NCI-H524 treated with DMSO at 0.1 percent for 48 hours (cell line): ENCODE measurements at regions not wholly inside any gene's neighbourhood (a gene's known extent, or its start where the extent isn't known, plus 50 kb on each side); places are given as distances from the start of the nearest gene placed in this dataset.
"Not testable (repeated sequence)": the region's sequence is repeated elsewhere in the genome, so short reads cannot be mapped to it uniquely, and the experiment has no call there.

Experiments
- DNase-seq: peaks from one replicate; lab custom pipeline; 2025; lab: John Stamatoyannopoulos, UW

GRCh38 chr7:19537942-19538401, 170.9 kb downstream of the POLR1F start:
- no peak for DNase-seq

DNA sequence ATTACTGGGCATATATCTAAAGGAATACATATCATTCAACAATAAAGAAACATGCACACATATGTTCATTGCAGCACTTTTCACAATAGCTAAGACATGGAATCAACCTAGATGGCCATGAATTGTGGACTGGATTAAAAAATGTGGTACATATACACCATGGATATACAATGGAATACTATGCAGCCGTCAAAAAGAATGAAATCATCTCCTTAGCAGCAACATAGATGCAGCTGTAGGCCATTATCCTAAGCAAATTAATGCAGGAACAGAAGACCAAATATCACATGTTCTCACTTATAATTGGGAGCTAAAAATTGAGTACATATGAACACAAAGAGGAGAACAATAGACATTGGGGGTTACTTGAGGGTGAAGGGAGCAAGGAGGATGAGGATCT, 175.6 kb downstream of the POLR1F start:
- DNase-seq, result no peak

- no peak for DNase-seq
Measured at GRCh38 chr7:19530852-19531251, 178.0 kb downstream of the POLR1F start.

DNA sequence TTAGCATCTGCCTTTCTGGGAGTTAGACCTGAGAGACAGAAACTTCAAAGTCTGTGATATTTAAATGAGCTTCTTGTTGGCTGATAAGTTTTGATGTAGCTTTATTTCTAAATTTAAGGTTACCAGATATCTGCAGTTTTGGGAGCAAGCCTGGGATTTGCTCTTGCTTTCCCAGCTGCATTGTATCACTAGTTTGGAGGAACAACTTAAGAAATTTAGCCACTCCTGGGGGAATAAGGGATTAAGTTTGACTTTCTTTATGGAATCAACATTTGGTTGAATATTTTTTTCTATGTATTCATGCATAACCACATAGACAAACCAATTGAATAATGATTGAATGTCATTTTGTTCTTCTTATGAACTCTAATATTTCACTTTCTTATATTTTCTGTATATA, 178.6 kb downstream of the POLR1F start:
- no peak for DNase-seq

- no peak for DNase-seq
Measured at GRCh38 chr7:19526639-19527038, 182.2 kb downstream of the POLR1F start.

- DNase-seq, result no peak
Measured at GRCh38 chr7:19522486-19522885, 186.4 kb downstream of the POLR1F start.

- DNase-seq, result no peak
Measured at GRCh38 chr7:19520392-19520791, 188.4 kb downstream of the POLR1F start.

DNA sequence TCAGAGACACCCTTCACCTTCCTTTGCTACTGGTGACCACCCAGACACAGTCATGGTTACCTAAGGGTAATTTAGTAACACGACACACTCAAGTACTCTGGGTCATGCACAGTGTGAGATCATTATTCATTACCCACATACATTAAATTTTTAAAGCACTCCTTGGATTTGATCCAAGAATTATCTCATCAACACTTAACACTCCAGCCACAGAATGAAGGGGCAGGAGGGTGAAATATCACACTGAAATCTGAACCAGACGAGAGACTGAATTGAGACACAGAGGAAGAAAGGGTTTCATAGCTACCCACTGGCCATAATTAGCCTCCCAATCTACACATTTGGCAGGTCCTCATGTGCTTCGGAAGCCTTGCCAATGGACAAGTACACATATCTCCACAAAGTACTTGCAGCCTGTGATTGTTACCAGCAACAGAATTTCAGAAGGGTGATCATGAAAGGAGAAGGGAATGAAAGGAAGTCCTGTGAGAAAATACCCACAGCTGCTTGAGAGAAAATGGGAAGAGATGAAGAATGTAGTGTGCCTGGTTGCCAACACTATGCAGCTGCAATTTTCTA, 189.3 kb downstream of the POLR1F start:
- DNase-seq, result no peak

DNA sequence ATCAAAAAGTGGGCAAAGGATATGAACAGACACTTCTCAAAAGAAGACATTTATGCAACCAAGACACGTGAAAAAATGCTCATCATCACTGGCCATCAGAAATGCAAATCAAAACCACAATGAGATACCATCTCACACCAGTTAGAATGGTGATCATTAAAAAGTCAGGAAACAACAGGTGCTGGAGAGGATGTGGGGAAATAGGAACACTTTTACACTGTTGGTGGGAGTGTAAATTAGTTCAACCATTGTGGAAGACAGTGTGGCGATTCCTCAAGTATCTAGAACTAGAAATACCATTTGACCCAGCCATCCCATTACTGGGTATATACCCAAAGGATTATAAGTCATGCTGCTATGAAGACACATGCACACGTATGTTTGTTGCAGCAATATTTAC, 191.3 kb downstream of the POLR1F start:
- DNase-seq, result not testable (repeated sequence)

- DNase-seq, result no peak
Measured at GRCh38 chr7:19508821-19509220, 200.0 kb downstream of the POLR1F start.

DNA sequence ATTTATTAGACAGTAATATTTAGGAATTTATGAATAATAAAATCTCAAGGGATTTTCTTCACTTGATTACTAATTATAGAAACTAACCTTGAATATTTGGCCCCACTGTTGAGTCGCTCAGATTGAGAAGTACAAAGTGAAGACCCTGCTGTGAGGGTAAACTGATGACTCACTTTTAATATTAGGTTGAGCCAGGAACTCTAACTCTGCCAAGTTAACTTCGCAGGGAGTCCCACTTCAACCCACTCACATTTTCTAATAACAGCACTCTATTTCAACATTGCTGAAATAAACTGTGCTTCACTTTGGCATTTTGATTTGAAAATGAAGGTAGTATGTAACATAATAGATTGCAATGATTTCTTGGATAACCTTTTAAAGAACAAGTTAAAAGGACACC, 200.7 kb downstream of the POLR1F start:
- no peak for DNase-seq

- DNase-seq, result peak; percentile 23
Measured at GRCh38 chr7:19491821-19492452, 216.9 kb downstream of the POLR1F start.

DNA sequence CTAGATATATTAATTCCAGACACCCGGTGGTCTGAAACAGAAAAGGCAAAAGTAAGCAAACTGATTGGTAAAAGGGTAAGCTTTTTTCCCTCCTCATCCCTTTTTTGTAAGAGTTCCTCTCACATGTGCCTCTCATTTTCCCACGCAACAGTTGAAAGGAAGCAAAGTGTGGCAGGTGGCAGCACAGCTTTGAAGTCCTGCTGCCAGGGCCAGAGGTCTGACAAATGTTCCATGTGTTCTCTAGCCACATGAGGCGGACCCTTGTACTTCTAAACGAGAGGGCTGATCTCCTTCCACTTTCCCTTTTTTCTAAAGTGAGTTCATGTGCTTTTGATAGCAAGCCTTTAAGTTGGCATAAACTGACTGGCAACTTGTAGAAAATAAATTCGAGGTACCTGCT, 217.5 kb downstream of the POLR1F start:
- DNase-seq, result no peak

GRCh38 chr7:19489162-19489820, 219.5 kb downstream of the POLR1F start:
- no peak for DNase-seq

DNA sequence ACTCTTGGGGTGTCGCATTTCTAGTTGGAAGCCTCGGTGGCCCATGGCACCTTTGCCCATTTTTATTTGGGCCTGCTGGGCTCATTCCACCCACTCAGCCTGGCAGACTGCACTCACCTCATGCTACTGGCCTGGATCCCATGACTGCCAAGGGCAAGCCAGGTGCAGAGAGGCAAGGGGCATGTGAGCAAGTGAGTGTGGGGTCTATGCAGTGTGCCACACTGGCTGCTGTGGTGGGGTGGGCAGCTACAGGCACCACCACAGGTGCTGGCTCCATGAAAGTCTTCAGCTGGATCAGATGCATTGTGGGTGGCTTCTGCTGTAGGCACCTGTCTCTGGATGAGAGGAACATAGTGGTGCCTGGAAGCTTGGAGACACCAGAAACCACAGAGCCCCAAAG, 220.8 kb downstream of the POLR1F start:
- no peak for DNase-seq

DNA sequence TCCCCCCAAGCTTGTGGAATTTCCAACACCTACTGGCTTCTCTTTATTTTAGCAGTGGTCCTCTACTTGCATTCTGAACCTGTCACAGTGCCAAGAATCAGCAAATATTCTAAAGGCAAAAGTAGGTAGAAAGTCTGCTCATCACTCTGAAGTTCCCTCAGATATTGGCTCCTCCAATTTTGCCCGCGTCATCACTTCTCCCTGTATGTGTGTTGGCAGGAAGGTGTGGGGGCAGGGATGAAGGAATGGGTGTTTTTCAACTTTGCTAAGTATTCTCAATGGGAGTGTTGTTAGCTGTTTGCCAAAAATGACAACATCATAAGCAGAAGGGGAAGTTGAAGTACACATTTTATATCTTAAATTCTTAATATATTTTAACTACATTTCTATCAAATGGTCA, 226.2 kb downstream of the POLR1F start:
- no peak for DNase-seq

DNA sequence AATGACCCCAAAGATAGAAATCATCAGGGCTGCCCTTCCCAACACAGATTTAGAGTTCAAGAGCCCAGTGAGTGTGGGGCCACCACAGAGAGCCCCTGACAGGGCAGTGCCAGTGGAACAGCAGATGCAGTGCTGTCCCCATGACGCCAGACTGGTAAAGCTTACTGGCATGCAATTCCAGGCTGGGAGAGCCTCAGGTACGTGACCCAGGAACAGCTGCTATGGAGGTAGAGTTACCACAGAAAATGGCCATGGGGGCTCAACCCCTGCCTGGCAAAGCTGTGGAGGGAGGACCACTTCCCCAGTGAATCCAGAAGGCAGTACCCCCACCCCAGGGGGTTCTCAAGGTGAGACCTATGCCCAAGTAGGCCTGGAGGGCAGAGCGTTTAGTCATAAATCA, 228.5 kb downstream of the POLR1F start:
- DNase-seq, result no peak

DNA sequence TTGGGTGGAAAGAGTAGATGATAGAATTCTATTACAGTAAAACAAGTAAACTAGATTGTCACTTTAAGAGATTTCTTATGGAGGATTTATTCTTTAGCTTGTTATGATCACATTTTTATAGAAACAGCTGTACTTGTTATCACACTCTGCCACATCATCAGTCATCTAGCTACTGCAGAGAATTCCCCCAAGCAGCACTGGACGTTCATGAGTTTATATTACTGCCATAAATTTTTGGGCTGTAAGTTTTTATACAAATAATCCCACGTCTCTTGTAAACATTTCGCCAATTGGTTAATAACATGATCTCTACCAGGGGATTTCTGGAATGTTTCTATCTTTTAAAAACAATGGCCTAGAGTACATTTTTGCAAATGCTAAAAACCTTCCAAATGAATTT, 238.8 kb downstream of the POLR1F start:
- no peak for DNase-seq

GRCh38 chr7:19465861-19466260, 243.0 kb downstream of the POLR1F start:
- DNase-seq, result no peak

- no peak for DNase-seq
Measured at GRCh38 chr7:19464751-19465150, 244.1 kb downstream of the POLR1F start.

DNA sequence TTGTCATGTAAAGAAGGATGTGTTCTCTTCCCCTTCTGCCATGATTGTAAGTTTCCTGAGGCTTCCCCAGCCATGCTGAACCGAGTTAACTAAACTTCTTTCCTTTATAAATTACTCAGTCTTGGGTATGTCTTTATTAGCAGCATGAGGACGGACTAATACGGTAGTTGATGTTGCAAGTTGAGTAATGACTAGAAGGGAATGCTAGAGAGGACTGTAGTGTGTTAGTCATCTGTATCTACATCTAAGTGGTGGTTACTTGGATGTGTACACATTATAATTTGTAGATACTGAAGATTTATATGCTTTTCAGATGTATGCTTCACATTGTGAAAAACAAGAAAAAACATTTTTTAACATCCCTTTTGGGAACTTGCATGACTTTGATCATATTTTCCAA, 244.6 kb downstream of the POLR1F start:
- DNase-seq, result no peak

- DNase-seq, result no peak
Measured at GRCh38 chr7:19463581-19463980, 245.3 kb downstream of the POLR1F start.

GRCh38 chr7:19455623-19456022, 253.2 kb downstream of the POLR1F start:
- no peak for DNase-seq

- no peak for DNase-seq
Measured at GRCh38 chr7:19448091-19448490, 260.7 kb downstream of the POLR1F start.
